ENCODE measurements at regions not wholly inside any gene's neighbourhood (a gene's known extent, or its start where the extent isn't known, plus 50 kb on each side); places are given as distances from the start of the nearest gene placed in this dataset.
"Not testable (repeated sequence)": the region's sequence is repeated elsewhere in the genome, so short reads cannot be mapped to it uniquely, and the experiment has no call there.

DNA sequence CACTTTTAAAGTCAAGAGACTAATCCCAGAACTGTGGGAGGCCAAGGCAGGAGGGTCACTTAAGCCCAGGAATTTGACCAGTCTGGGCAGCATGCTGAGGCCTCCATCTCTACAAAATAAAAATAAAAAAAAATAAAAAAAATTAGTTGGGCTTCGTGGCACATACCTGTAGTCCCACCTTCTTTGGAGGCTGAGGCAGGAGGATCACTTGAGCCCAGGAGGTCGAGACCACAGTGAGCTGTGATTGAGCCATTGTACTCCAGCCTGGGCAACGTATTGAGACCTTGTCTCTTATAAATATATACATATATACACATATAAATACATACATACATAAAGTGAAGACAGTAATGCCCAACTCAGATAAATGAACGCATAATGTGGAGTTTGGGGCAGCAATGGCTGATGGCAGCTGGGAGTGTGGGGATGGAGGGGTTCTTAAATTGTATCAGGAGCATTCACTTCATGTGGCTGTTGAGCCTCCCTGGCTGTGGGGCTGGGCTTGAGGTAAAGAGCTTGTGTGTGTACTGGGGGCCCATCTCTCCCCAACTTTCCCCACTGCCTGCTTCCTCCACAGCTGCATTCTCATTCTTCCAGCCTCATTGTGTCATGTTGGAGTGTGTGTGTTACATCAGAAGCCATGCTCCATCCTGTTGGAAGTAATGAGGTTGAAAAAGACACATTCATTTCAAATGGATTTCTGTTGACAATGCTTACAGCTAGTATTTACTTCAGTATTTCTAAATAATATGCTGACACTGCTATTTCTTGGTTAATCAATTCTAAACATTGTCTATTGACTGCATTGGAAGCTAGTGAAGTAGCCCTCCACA is 96.5 kb upstream of the HS6ST1 start:
- no peak for DNase-seq (ENCODE audit: low spot score)

DNA sequence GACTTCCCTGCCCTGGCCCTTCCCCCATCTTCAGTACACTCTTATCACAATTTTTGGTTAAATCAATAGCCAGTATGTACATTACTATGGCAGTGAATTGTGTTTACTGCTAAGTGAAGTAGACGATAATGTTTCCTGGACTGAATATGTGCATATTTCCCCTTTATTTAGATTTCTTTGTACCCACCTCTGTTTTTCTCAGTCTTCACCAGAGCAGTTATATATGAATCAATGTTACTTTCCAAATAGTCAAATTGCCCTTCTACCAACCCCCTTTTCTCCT is 97.1 kb upstream of the HS6ST1 start:
- DNase-seq (ENCODE audit: low spot score): no peak

GRCh38 chr2:128416109-128416785 is 97.6 kb upstream of the HS6ST1 start:
- no peak for DNase-seq (ENCODE audit: low spot score)

DNA sequence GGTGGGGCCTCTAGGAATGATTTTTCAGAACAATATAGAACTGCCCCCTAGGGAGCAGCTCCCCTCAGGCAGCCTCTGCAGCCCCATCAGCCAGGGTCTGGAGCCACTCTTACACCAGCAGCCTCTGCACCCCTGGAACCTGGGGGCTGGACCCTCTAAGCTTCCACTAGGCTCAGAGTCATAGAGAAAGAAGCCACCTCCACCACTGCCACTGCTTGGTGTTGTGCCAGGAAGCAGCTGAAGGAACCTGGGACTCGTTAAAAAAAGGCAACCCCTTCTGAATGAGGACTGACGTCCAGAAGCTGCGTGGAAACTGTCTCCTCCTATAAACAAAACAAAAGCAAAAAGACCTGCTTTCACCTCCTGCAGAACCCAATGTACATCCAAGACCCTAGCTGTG is 98.1 kb upstream of the HS6ST1 start:
- DNase-seq (ENCODE audit: low spot score): no peak

DNA sequence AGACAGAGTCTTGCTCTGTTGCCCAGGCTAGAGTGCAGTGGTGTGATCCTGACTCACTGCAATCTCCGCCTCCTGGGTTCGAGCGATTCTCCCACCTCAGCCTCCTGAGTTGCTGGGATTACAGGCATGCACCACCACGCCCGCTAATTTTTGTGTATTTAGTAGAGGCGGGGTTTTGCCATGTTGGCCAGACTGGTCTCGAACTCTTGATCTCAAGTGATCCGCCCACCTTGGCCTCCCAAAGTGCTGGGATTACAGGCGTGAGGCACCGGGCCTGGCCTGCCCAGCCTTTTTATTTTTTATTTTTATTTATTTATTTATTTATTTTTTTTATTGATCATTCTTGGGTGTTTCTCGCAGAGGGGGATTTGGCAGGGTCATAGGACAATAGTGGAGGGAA is 98.6 kb upstream of the HS6ST1 start:
- DNase-seq (ENCODE audit: low spot score): not testable (repeated sequence)

DNA sequence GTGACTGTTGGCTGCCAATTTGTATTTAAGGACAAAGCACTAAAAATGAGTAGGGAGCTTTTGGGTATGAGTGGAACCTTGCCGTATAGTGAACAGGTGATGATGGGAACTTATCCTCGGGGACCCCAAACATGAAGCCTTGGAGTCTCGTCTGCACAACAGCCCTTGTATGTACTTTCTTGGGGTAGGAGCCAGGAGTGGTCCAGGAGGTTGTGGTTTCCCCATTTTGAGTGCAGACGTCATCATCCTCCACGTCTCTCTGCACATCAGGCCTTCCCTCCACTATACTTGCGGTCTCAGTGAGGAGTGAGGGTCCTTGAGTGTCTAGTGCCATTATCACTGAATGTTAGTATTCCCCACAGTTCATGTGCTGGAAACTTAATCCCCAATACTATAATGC is 101.5 kb upstream of the HS6ST1 start:
- no peak for DNase-seq (ENCODE audit: low spot score)

DNA sequence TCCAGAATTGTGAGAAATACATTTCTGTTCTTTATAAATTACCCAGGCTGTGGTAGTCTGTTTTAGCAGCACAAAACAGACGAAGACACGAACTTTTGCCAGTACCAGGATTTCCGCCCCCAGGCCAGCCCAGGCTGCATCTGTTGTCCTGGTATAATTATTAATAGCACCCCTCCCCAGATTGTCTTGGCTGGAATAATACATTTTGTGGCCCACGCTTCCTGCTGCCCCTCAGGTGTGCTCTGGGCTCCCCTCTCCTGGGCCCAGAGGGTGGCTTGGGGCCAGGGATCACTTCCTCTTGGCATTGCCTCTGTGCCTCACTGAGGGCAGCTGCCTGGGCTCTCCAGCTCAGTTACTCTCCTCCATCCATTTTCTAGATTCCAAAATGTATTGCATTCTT is 102.1 kb upstream of the HS6ST1 start:
- DNase-seq (ENCODE audit: low spot score): no peak

DNA sequence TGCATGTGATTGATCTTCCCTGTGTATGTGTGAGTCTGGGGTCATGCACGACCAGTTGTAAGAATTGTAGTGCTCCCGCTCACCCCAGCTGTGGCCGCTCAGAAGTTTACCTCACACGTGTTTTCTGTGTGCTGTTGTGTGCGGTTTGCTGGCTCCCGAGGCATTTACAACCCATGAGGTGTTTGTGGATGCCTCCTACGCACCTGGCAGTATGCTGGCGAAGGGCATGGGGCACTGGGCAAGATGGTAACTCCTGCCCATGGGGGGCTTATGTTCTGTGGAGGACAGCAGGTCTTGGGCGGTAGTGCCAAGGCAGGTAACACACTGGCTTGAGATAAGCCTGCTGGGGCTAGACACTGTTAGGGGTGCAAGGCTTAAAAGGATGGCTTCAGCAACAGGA is 102.6 kb upstream of the HS6ST1 start:
- no peak for DNase-seq (ENCODE audit: low spot score)

GRCh38 chr2:128421861-128422311 is 103.2 kb upstream of the HS6ST1 start:
- no peak for DNase-seq (ENCODE audit: low spot score)

DNA sequence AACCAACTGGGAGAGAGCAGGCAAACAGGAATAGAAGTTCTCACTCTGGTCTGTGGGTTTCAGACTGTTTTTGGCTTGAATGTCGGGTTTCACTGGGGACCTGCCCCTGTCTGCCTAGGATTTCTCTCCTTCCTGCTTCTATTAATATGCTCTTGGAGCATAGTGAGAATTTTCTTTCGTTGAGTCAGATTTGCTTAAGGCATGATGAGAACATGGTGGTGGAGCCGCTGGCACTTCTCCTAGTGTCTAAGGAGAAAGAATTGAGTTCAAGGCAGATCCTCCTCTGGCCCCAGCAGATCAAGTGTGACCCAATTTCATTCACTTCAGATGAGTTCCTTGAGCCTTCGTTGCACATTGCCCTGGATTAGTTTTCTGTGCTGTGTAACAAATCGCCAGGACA is 103.9 kb upstream of the HS6ST1 start:
- no peak for DNase-seq (ENCODE audit: low spot score)

DNA sequence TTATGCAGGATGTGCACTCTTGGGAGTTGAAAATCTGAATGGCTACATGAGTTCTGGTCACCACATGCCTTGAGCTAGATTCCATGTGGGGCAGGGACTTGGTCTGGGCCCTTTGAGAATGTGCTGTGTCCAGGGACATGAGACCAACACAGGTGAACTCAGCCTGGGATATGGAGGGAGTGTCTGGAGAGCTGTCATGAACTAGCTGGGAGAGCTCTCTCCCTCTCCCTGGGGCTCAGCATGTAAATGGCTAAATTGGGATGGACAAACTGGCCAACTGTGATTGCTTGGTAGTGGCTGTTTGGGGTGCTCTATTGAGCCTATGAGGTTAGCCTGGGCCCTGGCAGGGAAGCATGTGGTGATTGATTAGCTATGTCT is 105.1 kb upstream of the HS6ST1 start:
- no peak for DNase-seq (ENCODE audit: low spot score)

DNA sequence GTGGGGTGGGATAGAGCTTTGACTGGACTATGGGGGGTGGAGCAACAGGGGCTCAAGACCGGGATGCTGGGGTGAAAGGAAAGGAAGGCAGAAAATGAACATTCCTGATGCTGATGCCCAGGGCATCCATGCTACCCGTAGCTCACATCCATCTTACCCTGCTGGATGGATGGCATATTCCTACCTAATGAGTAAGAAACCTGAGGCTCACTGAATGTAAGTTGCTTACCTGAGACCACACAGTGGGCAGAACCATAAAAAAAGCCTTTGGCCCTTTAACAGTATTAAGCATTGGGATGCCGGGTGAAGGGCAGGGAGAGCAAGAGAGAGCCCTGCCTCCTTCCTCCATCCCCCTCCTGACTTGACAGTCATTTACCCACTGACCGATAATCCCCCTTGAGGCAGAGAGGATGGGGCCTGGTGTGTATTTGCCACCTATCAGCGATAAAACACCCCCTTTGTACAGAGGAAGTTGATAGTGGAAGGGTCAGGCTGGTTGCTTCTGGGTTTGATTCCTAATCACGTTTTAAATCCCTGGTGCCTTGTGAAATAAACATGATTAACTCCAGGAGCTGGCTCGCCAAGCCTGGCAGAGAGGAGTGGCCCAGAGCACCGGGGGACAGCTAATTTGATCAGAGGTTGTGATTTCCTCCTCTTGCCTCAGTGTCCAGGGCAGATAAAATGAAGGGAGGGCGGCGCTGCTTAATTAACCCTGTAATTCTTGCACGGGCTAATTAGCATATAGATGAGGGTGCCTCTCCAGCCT is 105.9 kb upstream of the HS6ST1 start:
- DNase-seq (ENCODE audit: low spot score): no peak

GRCh38 chr2:128425216-128425615 is 106.5 kb upstream of the HS6ST1 start:
- DNase-seq (ENCODE audit: low spot score): no peak

DNA sequence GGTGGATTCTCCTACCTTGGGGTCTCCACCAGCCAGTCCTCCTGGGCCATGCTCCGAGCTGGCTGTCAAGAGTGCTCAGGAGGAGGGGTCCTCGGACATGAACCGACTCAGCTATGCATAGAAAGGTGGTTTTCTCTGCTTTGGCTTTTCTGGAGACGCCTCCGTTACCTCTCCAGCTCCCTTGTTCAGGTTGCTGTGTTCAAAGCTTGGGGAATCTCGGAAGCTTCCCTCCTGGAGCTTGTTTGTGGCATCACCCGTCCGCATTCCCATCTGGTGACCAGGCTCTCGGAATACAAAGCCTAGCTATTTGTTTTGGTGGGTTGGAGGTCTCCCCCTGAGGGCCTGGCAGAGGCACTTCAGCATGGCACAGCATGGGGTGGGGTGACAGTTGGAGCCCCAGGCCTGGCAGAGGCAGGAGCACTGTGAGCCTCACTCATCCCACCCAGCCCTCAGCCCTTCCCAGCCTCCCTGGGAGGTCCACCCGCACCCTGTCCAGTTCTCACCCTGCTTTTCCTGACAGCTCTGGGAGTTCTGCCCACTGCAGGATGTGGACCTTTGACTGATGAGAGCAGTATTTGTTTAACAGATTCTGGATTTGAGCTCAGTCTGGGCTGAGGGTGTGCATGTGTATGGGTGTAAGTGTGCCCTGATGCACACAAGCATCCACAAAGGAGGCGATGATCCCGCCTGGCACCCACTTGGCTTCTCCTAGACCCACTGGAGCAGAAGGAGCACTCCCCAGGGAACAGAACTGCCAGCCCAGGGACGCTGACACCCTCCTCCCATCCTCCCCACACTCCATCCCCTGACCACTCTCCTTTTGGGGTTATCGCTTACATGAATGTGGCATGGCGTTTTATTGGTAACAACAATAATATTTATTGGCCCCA is 107.3 kb upstream of the HS6ST1 start:
- no peak for DNase-seq (ENCODE audit: low spot score)

- DNase-seq (ENCODE audit: low spot score): no peak
Measured at GRCh38 chr2:128427413-128427755, 108.7 kb upstream of the HS6ST1 start.

DNA sequence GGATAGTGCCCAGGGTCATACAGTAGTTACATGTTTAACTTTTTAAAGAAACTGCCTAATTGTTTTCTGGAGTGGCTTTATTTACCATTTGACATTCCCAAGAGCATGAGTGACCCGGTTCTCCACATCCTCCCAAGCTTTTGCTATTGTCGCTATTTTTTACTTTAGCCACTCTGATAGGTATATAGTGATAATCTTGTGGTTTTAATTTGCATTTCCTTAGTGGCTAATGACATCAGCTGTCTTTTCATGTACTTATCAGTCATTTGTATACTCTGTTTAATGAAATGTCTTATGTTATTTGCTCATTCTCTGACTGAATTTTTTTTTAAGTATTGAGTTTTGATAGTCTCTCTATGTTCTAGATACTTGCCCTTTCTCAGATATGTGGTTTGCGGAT is 109.7 kb upstream of the HS6ST1 start:
- no peak for DNase-seq (ENCODE audit: low spot score)

DNA sequence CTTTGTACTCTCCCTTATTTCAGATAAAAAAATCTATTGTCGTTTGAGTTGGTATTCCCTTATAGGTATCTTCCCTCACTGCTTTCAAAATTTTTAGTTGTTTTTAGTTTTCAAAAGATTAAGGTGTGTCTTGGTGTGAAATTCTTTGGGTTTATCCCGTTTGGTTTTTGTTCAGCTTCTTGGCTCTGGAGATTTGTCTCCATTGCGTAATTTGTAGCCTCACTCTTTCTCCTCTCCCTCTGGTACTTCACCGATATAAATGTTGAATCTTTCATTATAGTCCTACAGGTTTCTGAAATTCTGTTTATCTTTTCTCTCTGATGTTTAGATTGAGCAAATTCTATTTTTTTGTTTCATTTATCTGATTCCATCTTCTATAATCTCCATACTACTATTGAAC is 113.8 kb upstream of the HS6ST1 start:
- DNase-seq (ENCODE audit: low spot score): no peak

- DNase-seq (ENCODE audit: low spot score): no peak
Measured at GRCh38 chr2:128433911-128434550, 115.4 kb upstream of the HS6ST1 start.

GRCh38 chr2:128435576-128436478 is 117.2 kb upstream of the HS6ST1 start:
- no peak for DNase-seq (ENCODE audit: low spot score)

GRCh38 chr2:128436479-128437203 is 118.0 kb upstream of the HS6ST1 start:
- no peak for DNase-seq (ENCODE audit: low spot score)

All from putamen (tissue), 1 donor.